C4-2B (cell line): ENCODE measurements at regions not wholly inside any gene's neighbourhood (a gene's known extent, or its start where the extent isn't known, plus 50 kb on each side); places are given as distances from the start of the nearest gene placed in this dataset.
"Not testable (repeated sequence)": the region's sequence is repeated elsewhere in the genome, so short reads cannot be mapped to it uniquely, and the experiment has no call there.

Experiments used
- H3K27ac ChIP-seq: fragments of 450-650 bp; 2 replicates; pipeline ENCODE4 v1.5.1; 2017
- ZFX ChIP-seq: fragments of 450-650 bp; IDR thresholded peaks from 2 replicates; pipeline ENCODE4 v1.6.1; 2017
- TF ChIP-seq, protein P1 (sequence below): fragments of 450-650 bp; conservative IDR thresholded peaks from 2 replicates; pipeline ENCODE4 v1.5.1; 2017; ENCODE audit warnings: mild to moderate bottlenecking

DNA sequence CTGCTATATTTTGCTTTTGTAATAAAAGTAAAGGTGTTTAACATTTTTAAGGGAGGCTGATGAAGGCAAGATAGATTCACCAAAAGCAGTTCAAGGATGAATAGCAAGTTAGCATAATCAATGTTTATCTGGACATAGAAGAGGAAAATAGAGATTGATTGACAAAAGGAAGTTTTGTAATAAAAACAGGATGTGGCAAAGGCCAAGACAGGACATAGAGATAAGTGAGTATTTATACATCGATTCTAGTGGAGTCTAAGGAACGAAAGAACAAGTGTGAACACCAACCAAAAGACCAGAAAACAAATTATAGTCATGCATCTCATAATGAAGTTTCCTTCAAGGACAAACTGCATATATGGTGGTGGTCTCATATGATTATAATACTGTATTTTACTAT, 123.8 kb downstream of the CCDC71L start:
- no peak overlapping the region for H3K27ac ChIP-seq
- no peak for TF ChIP-seq ZFX
- TF ChIP-seq, protein P1, sequence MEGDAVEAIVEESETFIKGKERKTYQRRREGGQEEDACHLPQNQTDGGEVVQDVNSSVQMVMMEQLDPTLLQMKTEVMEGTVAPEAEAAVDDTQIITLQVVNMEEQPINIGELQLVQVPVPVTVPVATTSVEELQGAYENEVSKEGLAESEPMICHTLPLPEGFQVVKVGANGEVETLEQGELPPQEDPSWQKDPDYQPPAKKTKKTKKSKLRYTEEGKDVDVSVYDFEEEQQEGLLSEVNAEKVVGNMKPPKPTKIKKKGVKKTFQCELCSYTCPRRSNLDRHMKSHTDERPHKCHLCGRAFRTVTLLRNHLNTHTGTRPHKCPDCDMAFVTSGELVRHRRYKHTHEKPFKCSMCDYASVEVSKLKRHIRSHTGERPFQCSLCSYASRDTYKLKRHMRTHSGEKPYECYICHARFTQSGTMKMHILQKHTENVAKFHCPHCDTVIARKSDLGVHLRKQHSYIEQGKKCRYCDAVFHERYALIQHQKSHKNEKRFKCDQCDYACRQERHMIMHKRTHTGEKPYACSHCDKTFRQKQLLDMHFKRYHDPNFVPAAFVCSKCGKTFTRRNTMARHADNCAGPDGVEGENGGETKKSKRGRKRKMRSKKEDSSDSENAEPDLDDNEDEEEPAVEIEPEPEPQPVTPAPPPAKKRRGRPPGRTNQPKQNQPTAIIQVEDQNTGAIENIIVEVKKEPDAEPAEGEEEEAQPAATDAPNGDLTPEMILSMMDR = no peak

DNA sequence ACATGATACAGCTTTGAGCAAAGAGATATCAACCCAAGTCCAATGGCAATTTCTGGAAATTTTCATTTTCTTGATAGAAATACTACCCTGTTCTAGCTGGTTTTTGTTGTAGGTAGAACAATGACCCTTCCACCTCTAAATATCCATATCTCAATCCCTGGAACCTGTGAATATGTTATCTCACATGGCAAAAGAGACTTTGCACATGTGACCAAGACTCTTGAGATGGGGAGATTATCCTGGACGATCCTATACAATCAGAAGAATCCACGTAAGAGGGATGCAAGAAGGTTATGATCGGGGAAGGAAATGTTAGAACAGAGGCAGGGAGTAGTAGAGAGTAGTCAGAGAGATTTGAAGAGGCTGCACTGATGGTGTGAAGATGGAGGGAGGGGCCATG, 124.9 kb downstream of the CCDC71L start:
- H3K27ac ChIP-seq = no peak overlapping the region
- no peak for TF ChIP-seq ZFX
- TF ChIP-seq, protein P1 = no peak

DNA sequence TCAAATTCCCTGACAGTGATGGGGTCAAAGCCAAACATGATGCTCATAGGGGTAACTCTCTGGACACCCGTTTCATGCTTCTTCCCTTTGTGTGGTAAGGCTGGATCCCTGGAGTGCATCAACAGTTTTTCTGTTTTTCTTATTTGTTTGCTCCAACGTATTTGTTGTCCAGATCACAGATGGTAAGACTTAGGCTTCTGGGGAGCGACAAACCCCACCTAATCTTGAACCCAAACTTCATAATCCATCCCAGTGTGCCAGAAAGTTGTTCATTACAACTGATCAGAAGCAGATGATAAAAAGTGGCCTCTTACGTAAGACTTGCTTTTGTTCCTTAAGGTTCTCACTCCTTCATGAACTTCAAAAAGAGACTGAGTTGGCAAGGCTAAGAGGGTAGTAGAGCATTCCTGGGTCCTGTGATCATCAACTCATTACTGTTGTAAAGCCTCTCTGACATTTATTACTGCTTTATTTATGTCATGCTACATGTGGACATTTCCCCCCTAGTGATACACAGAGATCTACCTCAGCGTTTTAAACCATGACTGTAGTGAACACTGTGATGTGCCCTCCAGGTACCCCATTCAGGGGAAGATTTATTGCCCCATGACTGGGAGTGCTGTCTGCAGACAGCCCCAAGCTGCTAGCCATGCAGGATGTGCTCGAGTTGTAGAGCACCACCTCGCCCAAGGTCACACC, 125.6 kb downstream of the CCDC71L start:
- no peak for TF ChIP-seq ZFX
- TF ChIP-seq, protein P1 = no peak
- no peak overlapping the region for H3K27ac ChIP-seq

DNA sequence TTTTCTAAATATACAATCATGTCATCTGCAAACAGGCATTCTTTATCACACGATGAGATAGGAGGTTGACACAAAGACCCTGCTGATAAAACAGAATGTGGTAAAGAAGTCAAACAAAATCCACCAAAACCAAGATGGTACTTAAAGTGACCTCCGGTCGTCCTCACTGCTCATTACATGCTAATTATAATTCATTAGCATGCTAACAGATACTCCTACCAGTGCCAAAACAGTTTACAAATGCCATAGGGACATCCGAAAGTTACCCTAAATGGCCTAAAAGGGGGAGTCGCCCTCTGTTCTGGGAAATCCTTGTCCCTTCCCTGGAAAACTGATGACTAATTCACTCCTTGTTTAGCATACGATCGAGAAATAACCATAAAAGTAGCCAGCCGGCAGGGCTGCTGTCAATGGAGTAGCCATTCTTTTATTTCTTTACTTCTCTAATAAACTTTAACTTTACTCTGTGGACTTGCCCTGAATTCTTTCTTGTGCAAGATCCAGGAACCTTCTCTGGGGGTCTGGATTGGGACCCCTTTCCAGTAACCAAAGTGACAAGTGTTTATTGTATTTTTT, 126.6 kb downstream of the CCDC71L start:
- TF ChIP-seq ZFX = no peak
- TF ChIP-seq, protein P1 = no peak
- no peak overlapping the region for H3K27ac ChIP-seq

DNA sequence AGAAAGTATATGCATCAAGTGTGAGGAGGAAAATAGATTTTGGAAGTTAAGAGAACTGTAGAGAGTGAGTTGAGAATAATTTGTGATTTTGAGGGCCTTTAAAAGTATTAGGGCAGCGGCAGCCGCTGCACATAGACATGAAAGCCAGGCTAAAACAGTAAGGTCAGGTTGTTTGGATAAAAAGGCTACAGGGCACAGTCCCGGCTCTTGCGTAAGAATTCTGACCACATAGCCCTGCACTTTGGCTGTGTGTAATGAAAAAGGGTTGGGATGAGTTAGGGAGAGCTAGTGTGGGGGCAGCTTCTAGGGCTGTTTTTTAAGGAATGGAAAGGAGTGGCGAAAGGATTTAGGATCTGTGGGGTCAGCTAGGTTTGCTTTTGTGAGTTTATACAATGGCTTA, 130.8 kb downstream of the CCDC71L start:
- H3K27ac ChIP-seq = not testable (repeated sequence)

DNA sequence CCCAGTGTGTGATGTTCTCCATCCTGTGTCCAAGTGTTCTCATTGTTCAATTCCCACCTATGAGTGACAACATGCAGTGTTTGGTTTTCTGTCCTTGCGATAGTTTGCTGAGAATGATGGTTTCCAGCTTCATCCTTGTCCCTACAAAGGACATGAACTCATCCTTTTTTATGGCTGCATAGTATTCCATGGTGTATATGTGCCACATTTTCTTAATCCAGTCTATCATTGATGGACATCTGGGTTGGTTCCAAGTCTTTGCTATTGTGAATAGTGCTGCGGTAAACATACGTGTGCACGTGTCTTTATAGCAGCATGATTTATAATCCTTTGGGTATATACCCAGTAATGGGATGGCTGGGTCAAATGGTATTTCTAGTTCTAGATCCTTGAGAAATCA, 134.3 kb downstream of the CCDC71L start:
- H3K27ac ChIP-seq = not testable (repeated sequence)

DNA sequence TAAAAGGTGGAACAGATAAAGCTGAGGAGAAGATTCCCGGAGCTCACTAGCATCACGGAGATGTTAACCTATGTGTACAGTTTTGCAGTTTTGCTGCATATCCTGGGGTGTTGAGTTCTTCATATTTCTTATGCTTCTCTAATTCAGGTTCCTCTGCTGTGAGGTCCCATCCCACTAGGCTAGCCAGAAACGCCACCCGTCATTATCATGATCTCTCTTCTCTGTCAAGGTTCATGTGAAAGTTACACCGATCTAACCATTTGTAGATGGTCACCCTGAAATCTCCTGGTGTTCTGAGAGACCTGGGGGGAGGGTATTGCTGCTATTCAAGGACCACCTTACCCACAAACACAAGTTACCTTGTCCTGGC, 136.3 kb downstream of the CCDC71L start:
- no peak for TF ChIP-seq ZFX
- TF ChIP-seq, protein P1 = no peak
- no peak overlapping the region for H3K27ac ChIP-seq

DNA sequence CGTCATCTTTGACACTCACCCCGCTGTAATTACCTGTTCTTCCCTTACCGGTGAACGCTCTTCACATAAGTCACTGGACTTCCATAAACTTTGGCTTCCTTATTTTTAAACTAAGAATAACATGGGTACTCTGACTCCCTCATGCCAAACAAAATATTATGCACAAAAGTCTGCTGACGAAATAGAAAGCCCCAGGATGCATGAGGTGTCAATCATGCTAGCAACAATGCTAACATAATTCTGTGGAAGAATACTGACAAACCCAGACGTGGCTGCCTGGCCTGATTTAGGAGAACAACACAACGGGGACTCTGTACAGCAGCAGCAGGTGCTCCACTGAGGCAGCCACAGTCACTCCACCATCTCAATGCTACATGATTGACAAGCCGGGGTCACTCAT, 137.5 kb downstream of the CCDC71L start:
- H3K27ac ChIP-seq = no peak overlapping the region
- no peak for TF ChIP-seq ZFX
- TF ChIP-seq, protein P1 = no peak
